GM21423 (cell line): ENCODE measurements at regions not wholly inside any gene's neighbourhood (a gene's known extent, or its start where the extent isn't known, plus 50 kb on each side); places are given as distances from the start of the nearest gene placed in this dataset.
"Not testable (repeated sequence)": the region's sequence is repeated elsewhere in the genome, so short reads cannot be mapped to it uniquely, and the experiment has no call there.

Experiments used
- ATAC-seq: cut with Tn5 transposase; IDR thresholded peaks from one replicate; pipeline ENCODE4 v1.9.1; 2021; ENCODE audit warnings: mild to moderate bottlenecking, moderate library complexity; ENCODE audit not compliant: unreplicated experiment

DNA sequence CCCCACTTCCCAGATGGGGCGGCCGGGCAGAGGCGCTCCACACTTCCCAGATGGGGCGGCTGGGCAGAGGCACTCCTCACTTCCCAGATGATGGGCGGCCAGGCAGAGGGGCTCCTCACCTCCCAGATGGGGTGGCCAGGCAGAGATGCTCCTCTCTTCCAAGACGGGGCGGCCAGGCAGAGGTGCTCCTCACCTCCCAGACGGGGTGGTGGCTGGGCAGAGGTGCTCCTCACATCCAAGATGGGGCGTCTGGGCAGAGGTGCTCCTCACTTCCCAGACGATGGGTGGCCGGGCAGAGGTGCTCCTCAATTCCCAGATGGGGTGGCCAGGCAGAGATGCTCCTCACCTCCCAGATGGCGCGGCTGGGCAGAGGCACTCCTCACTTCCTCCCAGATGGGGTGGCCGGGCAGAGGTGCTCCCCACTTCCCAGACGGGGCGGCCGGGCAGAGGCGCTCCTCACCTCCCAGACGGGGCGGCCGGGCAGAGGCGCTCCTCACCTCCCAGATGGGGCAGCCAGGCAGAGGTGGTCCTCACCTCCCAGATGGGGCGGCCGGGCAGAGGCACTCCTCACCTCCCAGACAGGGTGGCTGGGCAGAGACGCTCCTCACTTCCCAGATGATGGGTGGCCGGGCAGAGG is 275.2 kb downstream of the LIPI start:
- not testable (repeated sequence) for ATAC-seq

- ATAC-seq, result not testable (repeated sequence)
Measured at GRCh38 chr21:13934887-13935342, 275.8 kb downstream of the LIPI start.

DNA sequence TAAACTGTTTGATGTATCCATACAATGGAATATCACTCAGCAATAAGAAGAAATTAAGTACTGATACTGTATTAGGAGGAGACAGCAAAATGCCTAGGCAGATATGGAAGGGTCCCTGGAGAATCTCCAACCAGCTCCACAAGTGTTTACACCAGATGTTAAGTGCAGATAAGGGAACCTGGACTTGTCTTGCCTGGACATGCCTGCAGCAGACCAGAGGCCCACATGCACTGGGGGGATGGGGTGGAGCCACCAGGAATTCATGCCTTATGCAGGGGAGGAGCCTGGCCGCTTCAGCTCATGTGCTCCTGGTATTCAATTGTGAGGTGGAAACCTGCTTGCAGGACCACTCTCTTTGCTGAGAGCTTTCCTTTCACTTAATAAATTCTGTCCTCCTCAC is 287.6 kb downstream of the LIPI start:
- not testable (repeated sequence) for ATAC-seq

DNA sequence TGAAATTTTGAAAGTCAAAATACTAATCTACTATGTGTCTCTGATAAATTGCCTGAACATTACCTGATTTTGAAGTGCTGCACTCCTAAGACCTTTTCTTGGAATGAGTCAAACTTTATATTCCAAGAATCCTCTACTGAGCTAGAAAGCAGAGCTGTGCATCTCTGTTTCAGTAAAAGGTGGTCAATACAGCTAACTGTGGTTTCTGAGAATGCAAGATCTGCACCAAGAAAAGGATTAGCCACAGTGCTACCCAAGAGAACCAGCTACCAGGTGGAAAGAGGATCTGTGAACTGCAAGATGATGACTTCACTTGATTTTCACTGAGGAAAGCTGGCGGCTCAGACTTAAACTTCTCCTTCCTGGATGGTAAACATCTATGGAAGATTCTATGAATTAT is 289.3 kb downstream of the LIPI start:
- ATAC-seq, result not testable (repeated sequence)

DNA sequence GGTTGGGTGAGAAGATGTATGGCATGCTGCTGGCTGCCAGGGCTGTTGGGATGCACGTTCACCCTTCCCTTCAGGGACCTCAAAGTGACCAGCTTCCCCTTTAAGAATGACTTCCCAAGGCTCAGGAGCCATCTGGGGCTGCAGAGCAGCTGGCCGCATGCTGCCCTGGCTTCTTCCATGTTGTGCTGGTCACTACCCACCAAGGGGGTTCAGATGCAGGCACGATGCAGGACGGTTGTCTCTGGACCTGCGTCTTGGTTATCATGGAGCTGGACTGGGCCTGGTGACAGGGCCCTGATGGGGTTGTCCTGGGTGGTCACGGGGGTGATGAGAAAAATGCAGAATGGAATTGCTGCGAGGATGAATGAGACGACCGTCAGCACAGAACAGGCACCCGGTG is 297.8 kb downstream of the POTED start:
- ATAC-seq, result not testable (repeated sequence)

DNA sequence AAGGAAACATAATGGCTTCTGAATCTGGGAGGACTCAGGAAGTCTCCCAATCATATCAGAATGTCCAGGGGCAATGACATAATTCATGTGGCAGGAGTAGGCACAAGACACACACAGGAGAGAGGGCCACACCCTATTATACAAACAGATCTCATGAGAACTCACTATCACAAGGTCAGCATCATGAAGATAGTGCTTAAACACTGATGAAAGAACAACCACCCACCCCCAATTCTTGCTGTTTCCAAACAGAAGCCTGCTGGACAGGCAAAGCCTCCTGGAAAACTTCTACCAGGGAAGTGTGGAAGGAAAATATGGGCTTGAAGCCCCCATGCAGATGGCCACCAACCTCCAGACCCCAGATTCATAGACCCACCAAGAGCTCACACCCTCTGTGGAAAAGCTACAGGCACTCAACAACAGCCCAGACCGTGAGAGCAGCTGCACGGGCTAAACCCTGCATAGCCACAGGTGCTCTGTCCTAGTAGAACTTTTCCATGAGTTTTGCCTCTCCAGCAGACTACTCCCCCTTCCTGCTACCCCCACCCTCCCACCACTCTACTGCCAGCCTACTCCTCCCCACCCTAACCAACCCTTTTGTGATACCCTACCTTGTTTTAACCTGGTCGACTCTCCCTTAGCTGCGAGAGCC is 287.1 kb downstream of the POTED start:
- ATAC-seq, result not testable (repeated sequence)

GRCh38 chr21:13893617-13894016 is 284.0 kb downstream of the POTED start:
- ATAC-seq, result not testable (repeated sequence)

GRCh38 chr21:13893025-13893424 is 283.4 kb downstream of the POTED start:
- not testable (repeated sequence) for ATAC-seq

DNA sequence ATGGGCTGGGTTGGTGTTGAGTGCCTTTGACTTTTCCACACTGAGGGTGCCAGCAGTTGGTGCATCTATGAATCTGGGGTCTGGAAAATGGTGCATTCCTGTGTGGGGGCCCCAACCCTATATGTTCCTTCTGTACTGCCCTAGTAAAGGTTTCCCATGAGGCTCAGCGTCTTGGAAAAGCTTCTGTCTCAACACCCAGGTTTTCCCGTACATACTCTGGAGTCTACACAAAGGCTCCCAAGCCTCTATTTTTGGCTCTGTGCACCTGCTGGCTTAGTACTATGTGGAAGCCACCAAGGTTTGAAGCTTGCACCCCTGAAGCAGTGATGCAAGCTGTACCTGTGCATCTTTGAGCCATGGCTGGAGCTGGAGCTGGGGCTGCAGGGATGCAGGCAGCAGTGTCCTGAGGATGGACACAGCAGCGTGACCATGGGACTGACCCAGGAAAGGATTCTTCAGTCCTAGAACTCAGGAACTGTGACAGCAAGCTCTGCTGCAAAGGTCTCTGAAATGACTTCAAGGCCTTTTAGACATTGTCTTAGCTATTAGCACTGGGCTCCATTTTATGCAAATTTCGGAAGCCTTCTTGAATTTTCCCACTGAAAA is 282.7 kb downstream of the POTED start:
- ATAC-seq, result not testable (repeated sequence)

DNA sequence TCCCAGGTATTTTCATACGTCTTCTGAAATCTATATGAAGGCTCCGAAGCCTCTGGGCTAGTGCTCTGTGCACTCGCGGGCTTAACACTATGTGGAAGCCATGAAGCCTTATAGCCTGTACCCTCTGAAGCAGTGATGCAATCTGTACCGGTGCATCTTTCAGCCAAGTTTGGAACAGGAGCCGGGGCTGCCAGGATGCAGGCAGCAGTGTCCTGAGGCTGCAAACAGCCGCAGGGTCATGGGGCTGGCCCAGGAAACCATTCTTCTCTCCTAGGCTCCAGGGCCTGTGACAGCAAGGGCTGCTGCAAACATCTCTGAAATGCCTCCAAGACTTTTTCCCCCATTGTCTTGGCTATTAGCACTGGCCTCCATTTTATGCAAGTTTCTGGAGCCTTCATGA is 279.6 kb downstream of the POTED start:
- ATAC-seq, result not testable (repeated sequence)

GRCh38 chr21:13883641-13884395 is 274.2 kb downstream of the POTED start:
- not testable (repeated sequence) for ATAC-seq

DNA sequence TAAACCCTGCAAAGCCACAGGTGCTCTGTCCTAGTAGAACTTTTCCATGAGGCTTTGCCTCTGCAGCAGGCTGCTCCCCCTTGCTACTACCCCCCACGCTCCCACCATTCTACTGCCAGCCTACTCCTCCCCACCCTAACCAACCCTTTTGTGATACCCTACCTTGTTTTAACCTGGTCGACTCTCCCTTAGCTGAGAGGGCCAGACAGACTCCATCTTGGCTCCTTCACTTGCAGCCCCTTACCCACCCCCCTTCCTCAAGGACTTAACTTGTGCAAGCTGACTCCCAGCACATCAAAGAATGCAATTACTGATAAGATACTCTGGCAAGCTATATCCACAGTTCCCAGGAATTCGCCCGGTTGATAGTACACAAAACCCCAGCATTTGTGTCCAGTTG is 267.9 kb downstream of the POTED start:
- ATAC-seq, result not testable (repeated sequence)

DNA sequence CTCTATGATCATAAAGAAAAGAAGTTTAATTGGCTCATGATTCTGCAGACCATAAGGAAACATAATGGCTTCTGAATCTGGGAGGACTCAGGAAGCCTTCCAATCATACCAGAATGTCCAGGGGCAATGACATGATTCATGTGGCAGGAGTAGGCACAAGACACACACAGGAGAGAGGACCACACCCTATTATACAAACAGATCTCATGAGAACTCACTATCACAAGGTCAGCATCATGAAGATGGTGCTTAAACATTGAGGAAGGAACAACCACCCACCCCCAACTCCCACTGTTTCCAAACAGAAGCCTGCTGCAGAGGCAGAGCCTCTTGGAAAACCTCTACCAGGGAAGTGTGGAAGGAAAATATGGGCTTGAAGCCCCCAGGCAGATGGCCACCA is 267.4 kb downstream of the POTED start:
- ATAC-seq, result not testable (repeated sequence)

DNA sequence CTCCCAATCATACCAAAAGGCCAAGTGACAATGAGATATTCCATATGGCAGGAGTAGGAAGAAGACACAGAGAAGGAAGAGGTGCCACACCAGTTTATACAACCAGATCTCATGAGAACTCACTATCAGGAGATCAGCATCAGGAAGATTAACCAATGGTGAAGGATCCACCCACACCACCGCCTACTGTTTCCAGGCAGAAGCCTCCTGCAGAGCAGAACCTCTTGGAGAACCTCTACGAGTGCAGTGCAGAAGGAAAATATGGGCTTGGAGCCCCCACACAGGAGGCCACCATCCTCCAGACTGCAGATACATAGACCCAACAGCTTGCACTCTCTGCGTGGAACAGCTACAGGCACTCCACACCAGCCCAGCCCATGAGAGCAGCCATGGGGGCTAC is 264.4 kb downstream of the POTED start:
- not testable (repeated sequence) for ATAC-seq

- no peak for ATAC-seq
Measured at GRCh38 chr21:13854638-13855037, 245.1 kb downstream of the POTED start.

DNA sequence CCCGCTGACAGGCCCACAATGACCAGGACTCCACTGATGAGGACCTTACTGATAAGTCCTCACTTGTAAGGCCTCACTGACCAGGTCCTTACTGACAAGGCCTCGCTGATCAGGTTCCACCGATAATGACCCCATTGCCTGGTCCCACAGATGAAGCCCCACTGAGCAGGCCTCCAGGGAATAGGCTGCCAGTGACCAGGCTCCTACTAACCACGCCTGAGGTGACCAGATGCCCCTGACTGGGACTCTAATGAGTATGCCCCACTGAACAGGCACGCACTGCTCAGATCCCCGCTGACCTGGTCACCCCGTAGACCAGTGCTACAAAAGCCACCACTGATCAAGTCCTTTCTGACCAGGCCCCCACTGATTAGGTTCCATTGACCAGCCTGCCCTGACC is 241.2 kb downstream of the POTED start:
- not testable (repeated sequence) for ATAC-seq

DNA sequence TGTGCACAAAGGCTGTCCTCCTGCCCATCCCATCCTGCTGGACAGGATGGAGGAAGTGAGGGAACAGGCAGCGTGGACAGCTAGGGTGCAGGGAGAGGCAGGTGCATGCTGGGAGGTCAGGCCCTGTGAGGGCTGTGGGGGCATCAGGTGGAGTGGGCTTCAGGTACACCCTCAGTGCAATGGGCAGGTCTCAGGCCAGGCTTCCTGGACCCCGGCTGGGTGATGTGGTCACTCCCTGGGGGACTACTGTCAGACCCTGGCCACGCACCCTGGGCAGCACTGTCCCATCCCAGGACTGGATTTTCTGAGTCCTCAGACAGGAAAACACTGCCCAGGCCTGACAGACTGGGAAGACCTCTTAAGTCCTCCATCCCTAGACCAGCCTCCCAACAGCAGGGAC is 239.9 kb downstream of the POTED start:
- not testable (repeated sequence) for ATAC-seq

GRCh38 chr21:13846718-13847117 is 237.1 kb downstream of the POTED start:
- not testable (repeated sequence) for ATAC-seq

DNA sequence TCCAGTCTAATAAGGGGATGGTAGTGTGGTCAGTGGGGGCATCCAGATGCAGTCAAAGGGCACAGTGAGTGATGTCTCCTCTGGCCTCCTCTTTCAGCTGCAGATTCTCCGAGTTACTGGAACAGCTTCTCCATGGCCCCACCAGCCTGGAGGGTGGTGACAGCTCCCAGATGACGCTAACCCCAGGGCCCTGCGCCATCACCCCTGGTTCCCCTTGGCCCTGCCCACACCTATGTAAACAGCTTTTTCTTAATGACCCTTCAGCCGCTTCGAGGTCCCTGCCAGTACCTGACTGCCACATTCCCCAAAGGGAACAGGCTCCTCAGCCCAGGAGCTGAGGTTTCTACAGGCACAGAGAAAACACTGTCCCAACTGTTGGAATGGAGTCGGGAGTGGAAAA is 235.0 kb downstream of the POTED start:
- ATAC-seq, result not testable (repeated sequence)

GRCh38 chr21:13843081-13843480 is 233.5 kb downstream of the POTED start:
- not testable (repeated sequence) for ATAC-seq

GRCh38 chr21:13827666-13828065 is 218.1 kb downstream of the POTED start:
- ATAC-seq, result not testable (repeated sequence)
